ENCODE measurements at regions not wholly inside any gene's neighbourhood (a gene's known extent, or its start where the extent isn't known, plus 50 kb on each side); places are given as distances from the start of the nearest gene placed in this dataset.

- DNase-seq (ENCODE audit: low spot score, unreplicated experiment) = no peak
- Mint-ChIP-seq H3K4me1 (ENCODE audit: low read depth) (no peaks in the 10 kb centered on the region), H3K4me3 (ENCODE audit: low read depth) (no peak overlapping the region), H3K36me3 (ENCODE audit: insufficient read depth) (no peaks in the 10 kb centered on the region), H3K27me3 (peaks cover 16% of the 10 kb centered on the region), H3K27ac (no peak overlapping the region), H3K9me3 (ENCODE audit: low read depth) (no peaks in the 10 kb centered on the region)
- TF ChIP-seq CTCF (IDR thresholded peaks at IDR 0.05; ENCODE audit: unreplicated experiment) = no peak
Measured at GRCh38 chr17:36671144-36671543, 69.8 kb downstream of the MRM1 start.

GRCh38 chr17:36672403-36672918, 71.1 kb downstream of the MRM1 start:
- Mint-ChIP-seq H3K27me3 (peaks cover 21% of the 10 kb centered on the region), H3K27ac (no peak overlapping the region), H3K36me3 (ENCODE audit: insufficient read depth) (no peaks in the 10 kb centered on the region), H3K9me3 (ENCODE audit: low read depth) (no peaks in the 10 kb centered on the region), H3K4me1 (ENCODE audit: low read depth) (no peaks in the 10 kb centered on the region), H3K4me3 (ENCODE audit: low read depth) (no peak overlapping the region)
- no peak for TF ChIP-seq CTCF (IDR thresholded peaks at IDR 0.05; ENCODE audit: unreplicated experiment)
- no peak for DNase-seq (ENCODE audit: low spot score, unreplicated experiment)

- no peaks in the 10 kb centered on the region for H3K9me3 Mint-ChIP-seq (ENCODE audit: low read depth)
- DNase-seq (ENCODE audit: low spot score, unreplicated experiment) = no peak
- H3K27ac Mint-ChIP-seq = no peak overlapping the region
- H3K4me1 Mint-ChIP-seq (ENCODE audit: low read depth) = no peaks in the 10 kb centered on the region
- no peak for TF ChIP-seq CTCF (IDR thresholded peaks at IDR 0.05; ENCODE audit: unreplicated experiment)
- H3K27me3 Mint-ChIP-seq = peaks cover 21% of the 10 kb centered on the region
- no peak overlapping the region for H3K4me3 Mint-ChIP-seq (ENCODE audit: low read depth)
- no peaks in the 10 kb centered on the region for H3K36me3 Mint-ChIP-seq (ENCODE audit: insufficient read depth)
Measured at GRCh38 chr17:36673068-36673467, 71.7 kb downstream of the MRM1 start.

GRCh38 chr17:36673637-36674277, 72.4 kb downstream of the MRM1 start:
- Mint-ChIP-seq H3K27me3 (peaks cover 21% of the 10 kb centered on the region), H3K9me3 (ENCODE audit: low read depth) (no peaks in the 10 kb centered on the region), H3K4me1 (ENCODE audit: low read depth) (no peaks in the 10 kb centered on the region), H3K36me3 (ENCODE audit: insufficient read depth) (no peaks in the 10 kb centered on the region), H3K4me3 (ENCODE audit: low read depth) (no peak overlapping the region), H3K27ac (no peak overlapping the region)
- no peak for DNase-seq (ENCODE audit: low spot score, unreplicated experiment)
- no peak for TF ChIP-seq CTCF (IDR thresholded peaks at IDR 0.05; ENCODE audit: unreplicated experiment)

- Mint-ChIP-seq H3K9me3 (ENCODE audit: low read depth) (no peaks in the 10 kb centered on the region), H3K27ac (no peak overlapping the region), H3K4me3 (ENCODE audit: low read depth) (no peak overlapping the region), H3K36me3 (ENCODE audit: insufficient read depth) (no peaks in the 10 kb centered on the region), H3K4me1 (ENCODE audit: low read depth) (no peaks in the 10 kb centered on the region), H3K27me3 (peaks cover 18% of the 10 kb centered on the region)
- TF ChIP-seq CTCF (IDR thresholded peaks at IDR 0.05; ENCODE audit: unreplicated experiment) = no peak
- DNase-seq (ENCODE audit: low spot score, unreplicated experiment) = no peak
Measured at GRCh38 chr17:36674278-36674650, 72.9 kb downstream of the MRM1 start.
